ENCODE measurements at regions not wholly inside any gene's neighbourhood (a gene's known extent, or its start where the extent isn't known, plus 50 kb on each side); places are given as distances from the start of the nearest gene placed in this dataset.
A peak's percentile ranks its signal among the peaks of the same experiment; 100 is the strongest.

DNA sequence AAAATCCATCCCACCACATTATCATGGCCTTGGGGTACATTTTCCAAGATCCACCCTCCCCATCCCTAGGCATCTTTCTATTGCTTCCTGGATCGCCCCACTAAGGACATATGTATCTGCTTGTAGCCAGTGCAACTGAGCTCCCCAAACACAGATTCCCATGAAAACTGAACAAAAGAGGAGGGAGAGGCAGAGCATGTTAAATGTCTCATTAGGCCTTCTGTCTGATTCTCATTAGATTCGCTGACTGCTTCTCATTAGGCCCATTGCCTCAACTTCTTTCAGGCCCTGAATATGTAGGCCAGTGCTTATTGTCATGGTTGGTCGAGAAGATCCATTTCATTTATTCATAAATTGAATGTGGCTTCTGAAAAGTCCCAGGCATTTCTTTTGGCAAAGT is 698.9 kb downstream of the INHBA start:
- ATAC-seq (no peak), DNase-seq (no peak)
- H3K4me3 Mint-ChIP-seq, result no peak overlapping the region
- H3K9me3 Mint-ChIP-seq (ENCODE audit: insufficient read depth), result no peaks in the 10 kb centered on the region
- no peak overlapping the region for H3K27ac Mint-ChIP-seq
- H3K27me3 Mint-ChIP-seq (ENCODE audit: low read depth), result no peaks in the 10 kb centered on the region
- ChIA-PET POLR2A (no interaction called here), CTCF (interaction anchor here (1.1 kb wide), 1 partner anchor 9 kb away, joined by 3 read pairs; no protein-coding TSS in a partner anchor)
- H3K4me1 Mint-ChIP-seq (ENCODE audit: low read depth), result no peaks in the 10 kb centered on the region
- no peaks in the 10 kb centered on the region for H3K36me3 Mint-ChIP-seq (ENCODE audit: low read depth)

DNA sequence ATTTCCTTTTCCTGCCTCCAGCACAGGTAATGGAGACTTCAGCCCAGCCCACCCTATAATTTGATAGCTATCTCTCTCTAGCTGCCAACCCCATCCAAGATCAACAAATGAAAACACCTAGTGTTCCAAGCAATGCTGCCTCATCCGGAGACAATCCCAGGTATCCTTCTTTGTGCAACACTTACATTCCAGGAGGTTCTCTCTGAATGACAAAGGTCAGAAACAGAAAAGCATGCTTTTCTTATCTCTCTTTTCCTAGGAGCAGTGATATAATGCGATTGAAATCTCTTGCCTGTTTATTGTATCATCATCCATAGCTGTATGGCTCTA is 699.3 kb downstream of the INHBA start:
- H3K9me3 Mint-ChIP-seq (ENCODE audit: insufficient read depth), result no peaks in the 10 kb centered on the region
- no peaks in the 10 kb centered on the region for H3K36me3 Mint-ChIP-seq (ENCODE audit: low read depth)
- no peaks in the 10 kb centered on the region for H3K27me3 Mint-ChIP-seq (ENCODE audit: low read depth)
- CTCF ChIA-PET, result interaction anchor here (0.8 to 1.4 kb wide), 4 partner anchors 13 to 771 kb away, joined by 3 to 6 read pairs (median 4); no protein-coding TSS in a partner anchor
- DNase-seq (no peak), ATAC-seq (no peak)
- POLR2A ChIA-PET, result no interaction called here
- H3K4me1 Mint-ChIP-seq (ENCODE audit: low read depth), result no peaks in the 10 kb centered on the region
- H3K4me3 Mint-ChIP-seq, result no peak overlapping the region
- no peak overlapping the region for H3K27ac Mint-ChIP-seq

DNA sequence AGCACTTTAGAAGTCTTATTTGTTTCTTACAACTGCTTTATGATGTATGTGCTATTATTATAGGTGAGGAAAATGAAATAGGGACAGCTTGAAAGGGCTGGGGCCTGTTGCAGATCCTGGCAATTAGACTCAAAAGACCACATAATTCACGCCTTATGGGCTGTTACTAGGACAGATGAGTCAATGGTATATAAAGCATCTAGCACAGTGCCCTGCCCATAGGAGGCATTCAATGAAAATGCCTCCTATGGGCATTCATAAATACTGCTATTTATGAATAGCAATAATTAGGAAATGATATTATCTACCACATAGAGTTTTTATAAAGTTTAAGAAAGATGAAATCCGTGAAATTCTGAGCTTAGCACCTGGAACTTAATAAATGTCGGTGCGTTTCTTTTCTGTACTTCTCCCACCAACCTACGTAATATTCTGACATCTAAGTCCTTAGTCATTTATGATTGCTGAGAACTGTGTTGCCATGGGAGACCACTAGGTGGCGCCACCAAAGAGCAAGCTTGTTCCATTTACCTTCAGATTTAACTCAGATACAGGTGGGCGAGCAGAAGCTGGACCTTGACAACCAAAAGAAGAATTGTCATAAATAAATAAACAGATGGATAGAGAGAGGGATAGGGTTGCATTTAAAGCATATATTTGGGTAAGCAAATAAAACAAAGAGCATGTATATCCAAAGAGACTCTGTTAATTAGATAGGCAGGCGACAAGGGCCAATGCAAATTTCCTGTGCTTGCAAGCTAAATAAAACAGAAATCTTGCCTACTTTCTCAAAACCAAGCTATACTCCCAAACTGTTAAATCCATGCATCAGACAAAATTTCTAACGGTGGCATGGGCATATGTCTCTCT is 699.9 kb downstream of the INHBA start:
- no peaks in the 10 kb centered on the region for H3K36me3 Mint-ChIP-seq (ENCODE audit: low read depth)
- ChIA-PET CTCF (interaction anchor here (0.7 to 1.4 kb wide), 6 partner anchors 9 to 771 kb away, joined by 3 to 6 read pairs (median 4); no protein-coding TSS in a partner anchor), POLR2A (no interaction called here)
- no peak for ATAC-seq
- H3K4me3 Mint-ChIP-seq, result no peak overlapping the region
- H3K9me3 Mint-ChIP-seq (ENCODE audit: insufficient read depth), result no peaks in the 10 kb centered on the region
- no peaks in the 10 kb centered on the region for H3K4me1 Mint-ChIP-seq (ENCODE audit: low read depth)
- peak; percentile 51 for DNase-seq
- H3K27me3 Mint-ChIP-seq (ENCODE audit: low read depth), result no peaks in the 10 kb centered on the region
- H3K27ac Mint-ChIP-seq, result no peak overlapping the region

DNA sequence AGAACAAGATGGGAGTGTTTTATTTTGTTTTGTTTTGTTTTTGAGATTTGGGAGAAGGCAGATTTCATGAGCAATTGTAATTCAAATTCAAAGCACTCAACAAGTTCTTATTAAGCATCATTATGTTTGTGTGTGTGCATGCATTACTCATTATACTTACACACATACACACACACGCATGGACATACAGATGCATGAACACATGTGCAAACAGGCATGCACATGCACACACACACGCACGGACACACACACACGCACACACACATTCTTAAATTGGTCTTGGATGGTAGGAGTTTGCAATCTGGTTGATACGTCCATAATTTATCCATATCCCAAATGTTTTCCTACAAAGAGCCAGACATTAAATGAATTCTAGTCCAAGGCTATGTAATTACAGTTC is 702.8 kb downstream of the INHBA start:
- Mint-ChIP-seq H3K4me3 (no peak overlapping the region), H3K9me3 (ENCODE audit: insufficient read depth) (no peaks in the 10 kb centered on the region), H3K36me3 (ENCODE audit: low read depth) (no peaks in the 10 kb centered on the region), H3K4me1 (ENCODE audit: low read depth) (no peaks in the 10 kb centered on the region), H3K27me3 (ENCODE audit: low read depth) (no peaks in the 10 kb centered on the region), H3K27ac (no peak overlapping the region)
- ChIA-PET POLR2A (no interaction called here), CTCF (no interaction called here)
- ATAC-seq (no peak), DNase-seq (no peak)

DNA sequence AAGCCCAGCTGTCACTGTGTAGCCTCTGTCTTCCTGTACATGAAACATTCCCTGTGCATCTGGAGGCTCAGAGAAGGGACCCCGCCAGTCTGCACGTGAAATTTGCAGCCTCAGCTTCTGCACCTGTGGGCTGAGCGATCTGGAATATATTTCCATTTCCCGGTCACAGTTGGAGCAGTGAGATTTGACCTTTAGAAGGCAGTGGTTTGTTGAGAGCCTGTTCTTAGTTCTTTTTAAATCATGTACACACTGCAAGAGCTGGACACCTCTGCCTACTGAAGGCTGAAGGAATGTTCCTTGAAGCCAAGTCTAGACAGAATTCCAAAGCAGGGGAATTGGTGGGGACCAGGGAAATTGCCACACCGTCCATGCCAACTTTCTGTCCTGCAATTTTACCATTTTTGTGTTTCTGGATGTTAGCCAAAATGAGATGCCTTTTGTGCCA is 706.6 kb downstream of the INHBA start:
- Mint-ChIP-seq H3K4me3 (no peak overlapping the region), H3K9me3 (ENCODE audit: insufficient read depth) (peaks cover 4% of the 10 kb centered on the region), H3K27ac (no peak overlapping the region), H3K27me3 (ENCODE audit: low read depth) (no peaks in the 10 kb centered on the region), H3K36me3 (ENCODE audit: low read depth) (no peaks in the 10 kb centered on the region), H3K4me1 (ENCODE audit: low read depth) (no peaks in the 10 kb centered on the region)
- no peak for DNase-seq
- ChIA-PET POLR2A (no interaction called here), CTCF (no interaction called here)
- no peak for ATAC-seq

DNA sequence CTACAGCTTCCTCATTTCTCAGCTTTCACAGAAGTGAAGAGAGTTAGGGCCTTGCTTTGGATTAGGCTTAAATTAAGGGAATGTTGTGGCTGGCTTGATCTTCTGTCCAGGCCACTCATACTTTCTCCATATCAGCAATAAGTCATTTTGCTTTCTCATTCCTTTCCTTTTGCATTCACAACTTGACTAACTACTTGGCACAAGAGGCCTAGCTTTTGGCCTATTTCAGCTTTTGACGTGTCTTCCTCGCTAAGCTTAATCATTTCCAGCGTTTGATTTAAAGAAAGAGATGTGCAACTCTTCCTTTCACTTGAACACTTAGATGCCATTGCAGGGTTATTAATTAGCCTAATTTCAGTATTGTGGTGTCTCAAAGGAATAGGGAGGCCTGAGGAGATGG is 712.0 kb downstream of the INHBA start:
- Mint-ChIP-seq H3K4me3 (no peak overlapping the region), H3K27ac (no peak overlapping the region), H3K9me3 (ENCODE audit: insufficient read depth) (peaks cover 7% of the 10 kb centered on the region), H3K4me1 (ENCODE audit: low read depth) (no peaks in the 10 kb centered on the region), H3K36me3 (ENCODE audit: low read depth) (no peaks in the 10 kb centered on the region), H3K27me3 (ENCODE audit: low read depth) (no peaks in the 10 kb centered on the region)
- POLR2A ChIA-PET, result no interaction called here
- CTCF ChIA-PET, result interaction anchor here (1.2 kb wide), 1 partner anchor 12 kb away, joined by 4 read pairs; no protein-coding TSS in a partner anchor
- no peak for DNase-seq
- ATAC-seq, result no peak

DNA sequence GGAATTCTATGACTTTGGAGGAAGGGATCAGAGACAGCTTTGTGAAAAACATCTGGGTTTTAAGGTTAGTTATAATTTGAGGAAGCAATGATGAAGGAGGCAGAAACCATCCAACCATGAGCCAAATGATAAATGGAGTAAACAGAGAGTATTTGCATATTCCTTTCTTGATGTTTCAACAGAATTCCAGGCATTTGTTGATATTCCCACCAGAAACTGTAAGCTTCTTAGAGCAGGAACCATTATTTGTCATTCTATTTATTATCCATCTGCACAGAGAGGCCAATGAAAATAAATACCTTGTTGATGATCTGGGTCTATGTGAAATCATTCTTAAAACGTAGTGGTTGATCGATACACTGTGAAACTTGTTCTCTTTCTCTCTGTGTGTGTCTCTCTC is 715.3 kb downstream of the INHBA start:
- POLR2A ChIA-PET, result no interaction called here
- Mint-ChIP-seq H3K9me3 (ENCODE audit: insufficient read depth) (peaks cover 3% of the 10 kb centered on the region), H3K27ac (no peak overlapping the region), H3K4me3 (no peak overlapping the region), H3K27me3 (ENCODE audit: low read depth) (no peaks in the 10 kb centered on the region), H3K36me3 (ENCODE audit: low read depth) (no peaks in the 10 kb centered on the region), H3K4me1 (ENCODE audit: low read depth) (no peaks in the 10 kb centered on the region)
- ATAC-seq (no peak), DNase-seq (no peak)
- CTCF ChIA-PET, result no interaction called here

DNA sequence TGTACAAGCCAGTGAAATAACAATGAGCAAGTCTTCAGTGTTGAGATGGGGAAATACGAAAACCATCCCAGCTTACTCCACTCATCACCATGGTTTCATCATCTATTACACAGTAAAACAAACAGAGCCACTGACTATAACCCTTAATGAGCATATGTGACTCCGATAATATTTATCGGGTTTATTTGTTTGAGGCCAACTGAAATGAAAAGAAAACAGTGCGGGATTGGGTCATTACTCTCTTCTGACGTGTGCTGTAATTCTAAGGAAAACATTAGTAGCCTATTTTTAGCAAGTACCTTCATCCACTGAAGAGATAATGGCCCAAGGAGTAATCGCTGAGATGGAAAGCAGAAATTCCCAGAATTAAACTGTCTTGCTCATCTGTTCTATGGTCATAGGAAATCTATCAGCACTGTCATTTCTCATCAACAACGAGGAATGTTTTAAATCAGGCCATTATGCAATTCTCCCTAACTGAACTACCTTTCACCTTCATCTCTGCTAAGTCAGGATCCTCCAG is 716.5 kb downstream of the INHBA start:
- POLR2A ChIA-PET, result no interaction called here
- Mint-ChIP-seq H3K4me1 (ENCODE audit: low read depth) (no peaks in the 10 kb centered on the region), H3K4me3 (no peak overlapping the region), H3K27me3 (ENCODE audit: low read depth) (no peaks in the 10 kb centered on the region), H3K27ac (no peak overlapping the region), H3K9me3 (ENCODE audit: insufficient read depth) (peaks cover 3% of the 10 kb centered on the region), H3K36me3 (ENCODE audit: low read depth) (no peaks in the 10 kb centered on the region)
- DNase-seq, result no peak
- CTCF ChIA-PET, result no interaction called here
- ATAC-seq, result no peak

DNA sequence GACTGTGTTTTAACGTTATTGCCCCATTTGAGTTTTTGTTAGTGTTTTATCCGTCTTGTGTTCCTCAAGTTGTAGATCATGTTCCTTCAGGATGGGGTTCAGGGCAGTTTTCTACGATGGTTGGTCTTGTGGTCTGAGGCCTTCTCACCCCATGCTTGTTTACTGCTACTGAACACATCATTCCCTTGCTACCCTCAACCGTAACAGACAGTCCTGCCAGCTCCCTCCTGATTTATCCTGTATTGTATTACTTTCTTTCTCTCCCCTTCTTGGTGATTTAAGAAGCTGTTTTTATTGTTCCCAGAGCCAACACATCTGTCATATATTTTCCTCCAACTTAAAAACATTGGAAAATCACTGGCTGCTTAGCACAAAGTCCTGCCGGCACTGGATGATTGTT is 719.8 kb downstream of the INHBA start:
- no peak overlapping the region for H3K27ac Mint-ChIP-seq
- H3K36me3 Mint-ChIP-seq (ENCODE audit: low read depth), result no peaks in the 10 kb centered on the region
- H3K9me3 Mint-ChIP-seq (ENCODE audit: insufficient read depth), result no peaks in the 10 kb centered on the region
- POLR2A ChIA-PET, result no interaction called here
- CTCF ChIA-PET, result no interaction called here
- no peak overlapping the region for H3K4me3 Mint-ChIP-seq
- no peaks in the 10 kb centered on the region for H3K27me3 Mint-ChIP-seq (ENCODE audit: low read depth)
- H3K4me1 Mint-ChIP-seq (ENCODE audit: low read depth), result no peaks in the 10 kb centered on the region
- ATAC-seq (no peak), DNase-seq (no peak)

DNA sequence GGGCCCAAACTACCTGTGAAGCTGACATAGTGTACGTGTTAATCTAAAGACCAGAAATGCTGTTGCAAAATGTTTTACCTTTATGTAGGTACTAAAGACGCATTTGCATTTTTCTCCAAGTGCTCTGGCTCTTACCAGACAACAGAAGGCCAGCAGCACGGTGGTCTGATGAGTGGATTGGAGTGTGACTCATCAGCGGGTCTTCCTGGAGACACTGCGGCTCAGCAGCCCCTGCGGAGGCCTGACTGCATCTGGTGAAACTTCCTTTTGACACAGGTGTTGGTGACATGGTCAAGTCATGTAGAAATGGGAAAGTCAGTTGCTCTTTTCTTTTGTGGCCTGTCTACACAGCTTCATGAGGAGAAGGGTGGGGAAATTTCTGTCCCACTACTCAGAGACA is 723.6 kb downstream of the INHBA start:
- DNase-seq, result no peak
- ChIA-PET POLR2A (no interaction called here), CTCF (no interaction called here)
- no peaks in the 10 kb centered on the region for H3K27me3 Mint-ChIP-seq (ENCODE audit: low read depth)
- no peaks in the 10 kb centered on the region for H3K36me3 Mint-ChIP-seq (ENCODE audit: low read depth)
- no peak for ATAC-seq
- H3K4me3 Mint-ChIP-seq, result no peak overlapping the region
- H3K4me1 Mint-ChIP-seq (ENCODE audit: low read depth), result no peaks in the 10 kb centered on the region
- no peak overlapping the region for H3K27ac Mint-ChIP-seq
- H3K9me3 Mint-ChIP-seq (ENCODE audit: insufficient read depth), result no peaks in the 10 kb centered on the region

DNA sequence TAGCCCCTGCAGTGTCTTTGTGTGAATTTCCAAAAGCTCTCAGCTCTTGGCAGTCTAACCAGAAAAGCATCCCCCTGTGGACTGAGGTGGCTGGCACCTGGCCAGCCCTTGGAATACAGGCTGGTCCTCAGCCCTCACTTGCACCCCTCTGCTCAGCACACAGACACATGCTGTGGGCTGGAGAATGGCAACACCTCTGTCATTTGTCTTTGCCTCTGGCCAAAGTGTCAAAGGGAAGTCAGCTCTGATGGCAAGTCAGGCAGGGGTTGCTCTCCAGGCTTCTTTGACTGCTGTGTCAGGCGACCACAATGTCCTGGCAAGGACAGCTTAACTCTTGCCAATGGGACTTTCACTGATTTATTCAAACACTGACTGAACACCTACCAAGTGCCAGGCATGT is 724.8 kb downstream of the INHBA start:
- Mint-ChIP-seq H3K4me3 (no peak overlapping the region), H3K4me1 (ENCODE audit: low read depth) (no peaks in the 10 kb centered on the region), H3K27me3 (ENCODE audit: low read depth) (no peaks in the 10 kb centered on the region), H3K36me3 (ENCODE audit: low read depth) (no peaks in the 10 kb centered on the region), H3K27ac (no peak overlapping the region), H3K9me3 (ENCODE audit: insufficient read depth) (no peaks in the 10 kb centered on the region)
- POLR2A ChIA-PET, result no interaction called here
- DNase-seq (no peak), ATAC-seq (no peak)
- CTCF ChIA-PET, result interaction anchor here (1.2 kb wide), 1 partner anchor 25 kb away, joined by 3 read pairs; no protein-coding TSS in a partner anchor

DNA sequence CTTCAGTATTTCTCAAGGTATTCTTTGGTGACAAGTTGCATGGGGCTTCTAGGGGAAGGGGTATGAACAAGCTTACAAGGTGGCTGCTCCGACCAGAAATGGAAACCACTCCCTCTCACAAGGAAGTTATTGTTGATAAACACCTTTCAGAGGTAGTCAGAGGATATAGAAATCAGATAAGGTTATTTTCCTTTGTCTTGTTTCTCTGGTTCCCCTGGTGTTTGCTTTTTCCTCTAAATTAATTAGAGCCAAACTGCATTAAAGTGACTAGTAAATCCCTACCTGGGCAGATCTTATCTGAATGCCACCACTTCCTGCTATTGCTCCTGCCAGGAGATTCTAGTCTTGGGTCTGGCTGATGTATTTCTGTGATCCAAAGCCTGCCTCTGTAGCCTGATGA is 725.4 kb downstream of the INHBA start:
- H3K27me3 Mint-ChIP-seq (ENCODE audit: low read depth), result no peaks in the 10 kb centered on the region
- DNase-seq (no peak), ATAC-seq (no peak)
- ChIA-PET POLR2A (no interaction called here), CTCF (interaction anchor here (1.2 kb wide), 1 partner anchor 25 kb away, joined by 3 read pairs; no protein-coding TSS in a partner anchor)
- no peaks in the 10 kb centered on the region for H3K36me3 Mint-ChIP-seq (ENCODE audit: low read depth)
- H3K27ac Mint-ChIP-seq, result no peak overlapping the region
- no peak overlapping the region for H3K4me3 Mint-ChIP-seq
- H3K4me1 Mint-ChIP-seq (ENCODE audit: low read depth), result no peaks in the 10 kb centered on the region
- H3K9me3 Mint-ChIP-seq (ENCODE audit: insufficient read depth), result no peaks in the 10 kb centered on the region
